K562 (cell line): ENCODE measurements at regions not wholly inside any gene's neighbourhood (a gene's known extent, or its start where the extent isn't known, plus 50 kb on each side); places are given as distances from the start of the nearest gene placed in this dataset.

Experiments
- ATAC-seq: fragments of 200-7000 bp; cut with Tn5 transposase; 3 replicates; pipeline ENCODE4 v1.9.1; 2020; ENCODE audit warnings: moderate library complexity
- BruUV-seq: library from RNA; stranded (reverse); fragments of 400-500 nt; replicated peaks from 2 replicates; lab custom pipeline; 2021; lab: Mats Ljungman, UMichigan
- CTCF ChIA-PET: fragments of 300-600 bp; formaldehyde crosslinking; extraction: SDS; loops from one replicate; lab custom pipeline; 2021; ENCODE audit warnings: low intra/inter-chr PET ratio; lab: Yijun Ruan, JAX
- POLR2A ChIA-PET: fragments of 300-600, 350-650 bp; sonication (Branson Sonifier 250); formaldehyde crosslinking; extraction: SDS; loops from one replicate; lab custom pipeline; 2021; ENCODE audit warnings: antibody characterized with exemption, inconsistent platforms; lab: Yijun Ruan, JAX
- DNase-seq, 4 experiments: peaks; one replicate each; pipeline versions ENCODE4 v3.0.0 to v3.0.0-alpha.2; 2011 to 2018; ENCODE audit warnings: low spot score in 3 of 4, mixed read lengths in 3 of 4; ENCODE audit errors: extremely low read depth in 1 of 4
- FAIRE-seq: peaks from 2 replicates; lab custom pipeline; 2011; peaks lifted over from hg19 to GRCh38; lab: Jason Lieb, UNC
- H2AFZ ChIP-seq: 2 replicates; pipeline ENCODE4 v1.6.0; 2011; ENCODE audit warnings: low read depth, low read length, control low read depth, inconsistent platforms
- H3K27ac ChIP-seq: fragments of 200-600 bp; 3 replicates; pipeline ENCODE4 v1.8.0; 2011; ENCODE audit warnings: low read depth, mild to moderate bottlenecking, control low read depth, inconsistent platforms, low read length, moderate library complexity, mixed read lengths; ENCODE audit errors: extremely low read depth
- H3K27me3 ChIP-seq, 2 experiments: fragments of 300-600 bp in 1 of 2; 2 replicates in 1 of 2; 3 replicates in 1 of 2; pipeline versions ENCODE4 v1.6.0 to v1.8.0; 2011; ENCODE audit warnings: inconsistent platforms in 2 of 2, low read length in 2 of 2, mild to moderate bottlenecking in 1 of 2, mixed read lengths in 1 of 2, moderate library complexity in 1 of 2; ENCODE audit not compliant: control insufficient read depth in 2 of 2, insufficient read depth in 2 of 2
- H3K36me3 ChIP-seq: fragments of 300-600 bp; 3 replicates; pipeline ENCODE4 v1.8.0; 2011; ENCODE audit warnings: mild to moderate bottlenecking, low read length, inconsistent platforms; ENCODE audit not compliant: control insufficient read depth, insufficient read depth
- H3K4me1 ChIP-seq, 2 experiments: fragments of 200-600 bp in 1 of 2; replicated peaks in 1 of 2; 2 replicates in 1 of 2; 3 replicates in 1 of 2; pipeline versions ENCODE4 v1.5.1 to v1.8.0; 2011; ENCODE audit warnings: inconsistent platforms in 2 of 2, low read length in 2 of 2, mild to moderate bottlenecking in 1 of 2, mixed read lengths in 1 of 2, moderate library complexity in 1 of 2; ENCODE audit not compliant: control insufficient read depth in 2 of 2, insufficient read depth in 2 of 2
- H3K4me2 ChIP-seq: 2 replicates; pipeline ENCODE4 v1.6.1; 2011; ENCODE audit warnings: low read length, control low read depth, inconsistent platforms, mixed read lengths; ENCODE audit not compliant: insufficient read depth
- H3K4me3 ChIP-seq: fragments of 200-600 bp; sonication (generic), shearing (Covaris generic); 2 replicates; pipeline ENCODE4 v1.5.1; 2016; ENCODE audit warnings: control low read depth, inconsistent platforms
- H3K79me2 ChIP-seq: fragments of 200-600 bp; 3 replicates; pipeline ENCODE4 v1.8.0; 2011; ENCODE audit warnings: low read length, inconsistent platforms; ENCODE audit not compliant: control insufficient read depth, insufficient read depth
- H3K9ac ChIP-seq, 2 experiments: 2 replicates each; pipeline versions ENCODE4 v1.6.0 to v1.6.1; 2011; ENCODE audit warnings: low read depth in 2 of 2, low read length in 2 of 2, control low read depth in 1 of 2, inconsistent platforms in 1 of 2, mild to moderate bottlenecking in 1 of 2, mixed read lengths in 1 of 2; ENCODE audit not compliant: insufficient read depth in 1 of 2
- H3K9me1 ChIP-seq: one replicate; pipeline ENCODE4 v1.6.0; 2011; ENCODE audit warnings: inconsistent platforms, mild to moderate bottlenecking, low read length, moderate library complexity; ENCODE audit not compliant: control insufficient read depth, insufficient read depth
- H3K9me3 ChIP-seq: replicated peaks from 2 replicates; pipeline ENCODE4 v1.5.1; 2011; ENCODE audit warnings: low read depth, low read length, inconsistent platforms; ENCODE audit not compliant: control insufficient read depth, insufficient read depth
- H4K20me1 ChIP-seq: replicated peaks from 2 replicates; pipeline ENCODE4 v1.6.1; 2011; ENCODE audit warnings: low read length, inconsistent platforms, mixed read lengths; ENCODE audit not compliant: control insufficient read depth, insufficient read depth
- GABPA ChIP-seq: fragments of 200-800 bp; sonication (Bioruptor generic); conservative IDR thresholded peaks from 2 replicates; pipeline ENCODE4 v1.6.1; 2016; ENCODE audit warnings: low read depth, missing genetic modification characterization, missing compliant biosample characterization
- JUND ChIP-seq, 2 experiments: IDR thresholded peaks; 2 replicates in 1 of 2; 3 replicates in 1 of 2; pipeline ENCODE4 v1.6.1; 2011; ENCODE audit warnings: borderline replicate concordance in 2 of 2, low read depth in 2 of 2, low read length in 2 of 2, improper control_type of control experiment in 1 of 2, missing biosample characterization in 1 of 2, missing genetic modification characterization in 1 of 2, missing genetic modification reagents in 1 of 2
- WGBS: fragments of 100-300 bp; shearing (Covaris generic); methylation state at CpG from one replicate; pipeline ENCODE4 v1.1.6; 2016; ENCODE audit warnings: low coverage, mixed read lengths; ENCODE audit not compliant: insufficient coverage; ENCODE audit errors: missing lambda C conversion rate; 5-methylcytosine and 5-hydroxymethylcytosine counted together
- in situ Hi-C: fragments of 300-500 bp; cut with MboI; formaldehyde crosslinking; loops from 4 replicates; pipeline ENCODE4 v1.15.0; 2018; ENCODE audit warnings: inconsistent platforms, mixed read lengths
- intact Hi-C: fragments of 100-400 bp; cut with micrococcal nuclease; formaldehyde crosslinking; loops from 2 replicates; pipeline ENCODE4 v1.14.2; 2022

DNA sequence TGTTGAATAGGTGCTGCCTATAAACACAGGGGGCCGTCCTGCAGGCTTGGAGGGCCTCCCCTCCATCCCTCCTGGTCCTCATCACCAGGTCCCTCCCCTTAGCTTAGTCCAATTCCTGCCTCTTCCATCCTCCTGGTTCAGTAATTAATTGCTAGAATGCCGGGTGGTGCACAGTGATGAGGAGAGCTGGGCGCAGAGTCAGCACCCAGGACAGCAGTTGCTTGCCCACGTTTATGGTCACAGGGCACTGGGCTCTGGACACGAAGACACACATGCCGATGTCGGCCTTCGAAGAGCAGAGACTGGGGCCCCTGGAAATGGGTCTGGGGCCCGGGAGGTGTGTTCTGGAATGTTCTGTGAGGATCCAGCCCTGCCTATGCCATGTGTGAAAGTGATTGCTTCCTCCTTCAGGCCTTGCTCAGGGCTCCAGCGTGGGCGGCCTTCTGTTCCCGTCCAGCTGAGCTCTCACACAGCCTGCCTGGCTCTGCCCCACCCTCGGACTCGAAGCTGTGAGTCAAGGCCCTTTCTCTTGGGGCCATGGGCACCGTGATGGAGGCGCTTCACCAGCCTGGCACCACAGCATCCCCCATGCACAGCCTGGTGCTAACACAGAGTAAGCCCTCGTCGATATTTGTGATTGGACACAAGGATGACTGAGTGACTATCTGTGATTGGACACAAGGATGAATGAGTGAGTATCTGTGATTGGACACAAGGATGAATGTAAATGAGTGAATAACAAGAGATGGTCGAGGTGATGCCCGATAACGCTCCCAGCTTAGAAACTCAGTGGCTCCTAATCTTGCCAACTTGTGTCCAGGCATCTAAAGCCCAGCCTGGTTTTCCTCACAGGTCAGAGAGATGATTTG, 884.7 kb downstream of the BRD1 start:
- no peak for DNase-seq
- intact Hi-C loops, result no loop called here
- Histone ChIP-seq H3K79me2 (no peaks in the 10 kb centered on the region), H3K4me2 (no peak overlapping the region), H3K4me1 (no peaks in the 10 kb centered on the region), H3K4me3 (no peak overlapping the region), H3K27ac (no peak overlapping the region), H2AFZ (no peak overlapping the region)
- BruUV-seq, result no TSS peak
- ATAC-seq, result no peak
- 0% methylated on average over 11 of the region's 21 CpGs for WGBS
- no peak for TF ChIP-seq GABPA (tag)
- no peak for TF ChIP-seq JUND (IDR thresholded peaks at IDR 0.05; ENCODE audit: borderline replicate concordance, low read depth, low read length)
- no peak for TF ChIP-seq JUND (tag; IDR thresholded peaks at IDR 0.05; ENCODE audit: borderline replicate concordance, low read depth, low read length)
- TF ChIP-seq, all 486 proteins: peak for 0
- no peak for FAIRE-seq
- Histone ChIP-seq H3K27me3 (peaks cover 0 to 13% of the 10 kb centered on the region in 2 experiments; a peak in 1 of 5 replicates), H4K20me1 (0 out of 2 replicates have a peak, but pooled peaks cover 7% of the 10 kb centered on the region), H3K9me3 (no peaks in the 10 kb centered on the region), H3K9me1 (no peaks in the 10 kb centered on the region), H3K9ac (no peak overlapping the region), H3K36me3 (no peaks in the 10 kb centered on the region)
- ChIA-PET CTCF (interaction anchor here (0.7 kb wide), 1 partner anchor 362 kb away, joined by 3 read pairs; no protein-coding TSS in a partner anchor), POLR2A (no interaction called here)
- in situ Hi-C loops, result no loop called here
